T-cell (primary cell): ENCODE measurements at regions not wholly inside any gene's neighbourhood (a gene's known extent, or its start where the extent isn't known, plus 50 kb on each side); places are given as distances from the start of the nearest gene placed in this dataset.
"Not testable (repeated sequence)": the region's sequence is repeated elsewhere in the genome, so short reads cannot be mapped to it uniquely, and the experiment has no call there.

Experiments
- ATAC-seq, 4 experiments: fragments of 200-7000 bp in 3 of 4; fragments of 150-1000 bp in 1 of 4; cut with Tn5 transposase; replicated peaks in 1 of 4; 1 replicate in 3 of 4; 2 replicates in 1 of 4; pipeline ENCODE4 v1.10.0; 2021; ENCODE audit warnings: moderate library complexity in 3 of 4, mild to moderate bottlenecking in 2 of 4, moderate number of reproducible peaks in 1 of 4
- CTCF ChIA-PET, 2 donors: fragments of 300-600 bp; sonication (Branson Sonifier 250); formaldehyde crosslinking; loops; one replicate each; lab custom pipeline; 2022; ENCODE audit warnings: antibody characterized with exemption in 2 of 2; lab: Charles Lee
- POLR2A ChIA-PET, 2 donors: fragments of 300-600 bp; sonication (Branson Sonifier 250); formaldehyde crosslinking; loops; one replicate each; lab custom pipeline; 2022; ENCODE audit warnings: antibody characterized with exemption in 2 of 2; lab: Charles Lee
- DNase-seq, 35 experiments: peaks; one replicate each; pipeline versions ENCODE4 v3.0.0 to v3.0.0-alpha.2; 2013 to 2023
- H3K27ac ChIP-seq: one replicate; pipeline ENCODE4 v1.5.1; 2013; ENCODE audit warnings: low read length
- H3K27me3 ChIP-seq, 2 experiments: replicated peaks in 1 of 2; 1 replicate in 1 of 2; 2 replicates in 1 of 2; pipeline versions ENCODE4 v1.6.1 to v1.7.0; 2013; ENCODE audit warnings: low read length in 1 of 2, mixed read lengths in 1 of 2; ENCODE audit not compliant: control insufficient read depth in 2 of 2, insufficient read depth in 2 of 2; ENCODE audit errors: extremely low read depth in 1 of 2
- H3K36me3 ChIP-seq, 2 donors: 1 replicate in 1 of 2; 2 replicates in 1 of 2; pipeline versions ENCODE4 v1.6.1 to v1.7.0; 2013; ENCODE audit warnings: low read length in 1 of 2; ENCODE audit not compliant: control insufficient read depth in 2 of 2, insufficient read depth in 1 of 2; ENCODE audit errors: extremely low read depth in 1 of 2
- H3K4me1 ChIP-seq, 2 experiments: 1 replicate in 1 of 2; 2 replicates in 1 of 2; pipeline versions ENCODE4 v1.6.1 to v1.7.0; 2013; ENCODE audit warnings: low read length in 2 of 2, mixed read lengths in 1 of 2; ENCODE audit not compliant: insufficient read depth in 2 of 2, control insufficient read depth in 1 of 2; ENCODE audit errors: extremely low read depth in 1 of 2
- H3K4me3 ChIP-seq, 2 donors: 1 replicate in 1 of 2; 2 replicates in 1 of 2; pipeline versions ENCODE4 v1.5.1 to v1.7.0; 2013; ENCODE audit warnings: mild to moderate bottlenecking in 2 of 2, low read length in 1 of 2, moderate library complexity in 1 of 2; ENCODE audit not compliant: control insufficient read depth in 1 of 2; ENCODE audit errors: extremely low read depth in 1 of 2
- H3K9me3 ChIP-seq: 2 replicates; pipeline ENCODE4 v1.7.0; 2013
- H3K27ac Mint-ChIP-seq, 2 donors: one replicate each; pipeline ENCODE4 v1.8.0; 2020 to 2021; ENCODE audit warnings: mild to moderate bottlenecking in 2 of 2, mixed read lengths in 2 of 2
- H3K27me3 Mint-ChIP-seq, 2 donors: one replicate each; pipeline ENCODE4 v1.8.0; 2021 to 2022; ENCODE audit warnings: mixed read lengths in 2 of 2
- H3K36me3 Mint-ChIP-seq: one replicate; pipeline ENCODE4 v1.8.0; 2021; ENCODE audit warnings: mixed read lengths
- H3K4me1 Mint-ChIP-seq, 3 donors: one replicate each; pipeline ENCODE4 v1.8.0; 2020 to 2022; ENCODE audit warnings: mixed read lengths in 3 of 3, mild to moderate bottlenecking in 1 of 3
- H3K4me3 Mint-ChIP-seq, 3 donors: one replicate each; pipeline ENCODE4 v1.8.0; 2020 to 2022; ENCODE audit warnings: mild to moderate bottlenecking in 3 of 3, mixed read lengths in 3 of 3, moderate library complexity in 3 of 3
- H3K9me3 Mint-ChIP-seq, 3 donors: one replicate each; pipeline ENCODE4 v1.8.0; 2020 to 2022; ENCODE audit warnings: mixed read lengths in 3 of 3
- WGBS: methylation state at CpG from one replicate; pipeline ENCODE4 v1.1.5; 2013; ENCODE audit warnings: missing lambda C conversion rate; ENCODE audit not compliant: insufficient coverage; 5-methylcytosine and 5-hydroxymethylcytosine counted together

DNA sequence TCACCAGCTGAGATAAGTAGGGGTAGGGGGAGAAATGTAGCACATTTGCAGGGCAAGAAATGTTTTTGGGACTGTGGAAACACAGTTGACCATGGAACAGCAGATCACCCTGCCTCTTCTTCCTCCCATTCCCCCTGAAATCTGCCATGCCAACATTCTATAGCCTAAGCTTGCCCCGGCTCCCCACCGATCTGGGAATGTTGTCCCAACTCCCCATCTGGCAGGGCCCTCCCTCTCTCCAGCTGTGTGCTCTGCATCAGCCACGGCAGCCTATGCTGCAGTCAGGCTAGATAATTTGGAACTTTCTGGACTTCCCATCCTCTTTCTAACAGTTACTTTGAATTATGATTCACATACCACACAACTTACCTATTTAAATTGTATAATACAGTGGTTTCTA lies 425.1 kb upstream of the RAB6C start:
- Histone ChIP-seq H3K27ac (no peak overlapping the region), H3K9me3 (no peaks in the 10 kb centered on the region), H3K4me3 (no peak overlapping the region), H3K4me1 (no peaks in the 10 kb centered on the region), H3K36me3 (no peaks in the 10 kb centered on the region), H3K27me3 (peaks cover 0 to 2% of the 10 kb centered on the region in 2 experiments)
- ATAC-seq (no peak), DNase-seq (no peak)
- Mint-ChIP-seq H3K27ac (no peak overlapping the region), H3K27me3 (peaks cover 0 to 3% of the 10 kb centered on the region in 2 donors), H3K4me1 (no peaks in the 10 kb centered on the region), H3K36me3 (no peaks in the 10 kb centered on the region), H3K4me3 (no peak overlapping the region), H3K9me3 (peaks cover 0 to 3% (median 0%) of the 10 kb centered on the region in 3 donors)
- ChIA-PET CTCF (no interaction called here), POLR2A (no interaction called here)
- WGBS, result 50% methylated on average over 2 of the region's 3 CpGs

DNA sequence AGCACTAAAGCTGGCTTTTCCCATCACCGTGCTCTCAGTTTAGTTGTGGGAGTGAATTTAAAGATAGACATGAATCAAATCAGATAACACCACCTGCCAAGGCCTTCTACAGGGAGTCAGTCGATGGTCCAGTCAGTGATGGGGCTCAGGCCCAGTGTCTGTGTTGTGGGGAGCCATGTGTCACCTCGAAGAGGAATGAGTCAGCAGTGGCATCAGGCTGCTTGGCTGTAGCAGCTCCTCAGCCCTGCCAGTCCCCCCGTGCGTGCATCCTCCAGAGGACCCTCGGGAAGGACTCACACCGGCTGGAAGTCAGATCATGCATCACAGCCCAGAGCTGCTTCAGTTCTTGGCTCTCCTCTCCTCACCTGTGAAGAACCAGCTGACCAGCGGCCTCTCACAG lies 420.4 kb upstream of the RAB6C start:
- peaks cover 0 to 3% of the 10 kb centered on the region in 2 donors for H3K27me3 Mint-ChIP-seq
- ATAC-seq (no peak), DNase-seq (no peak)
- H3K4me1 Mint-ChIP-seq, result no peaks in the 10 kb centered on the region
- no peak overlapping the region for H3K4me3 Mint-ChIP-seq
- ChIA-PET CTCF (no interaction called here), POLR2A (no interaction called here)
- no peak overlapping the region for H3K27ac ChIP-seq
- no peaks in the 10 kb centered on the region for H3K36me3 ChIP-seq
- H3K4me1 ChIP-seq, result no peaks in the 10 kb centered on the region
- no peaks in the 10 kb centered on the region for H3K9me3 ChIP-seq
- peaks cover 0 to 3% (median 0%) of the 10 kb centered on the region in 3 donors for H3K9me3 Mint-ChIP-seq
- WGBS, result 56% methylated on average over 7 of the region's 8 CpGs
- H3K27ac Mint-ChIP-seq, result no peak overlapping the region
- H3K27me3 ChIP-seq, result peaks cover 0 to 2% of the 10 kb centered on the region in 2 experiments
- no peak overlapping the region for H3K4me3 ChIP-seq
- no peaks in the 10 kb centered on the region for H3K36me3 Mint-ChIP-seq

DNA sequence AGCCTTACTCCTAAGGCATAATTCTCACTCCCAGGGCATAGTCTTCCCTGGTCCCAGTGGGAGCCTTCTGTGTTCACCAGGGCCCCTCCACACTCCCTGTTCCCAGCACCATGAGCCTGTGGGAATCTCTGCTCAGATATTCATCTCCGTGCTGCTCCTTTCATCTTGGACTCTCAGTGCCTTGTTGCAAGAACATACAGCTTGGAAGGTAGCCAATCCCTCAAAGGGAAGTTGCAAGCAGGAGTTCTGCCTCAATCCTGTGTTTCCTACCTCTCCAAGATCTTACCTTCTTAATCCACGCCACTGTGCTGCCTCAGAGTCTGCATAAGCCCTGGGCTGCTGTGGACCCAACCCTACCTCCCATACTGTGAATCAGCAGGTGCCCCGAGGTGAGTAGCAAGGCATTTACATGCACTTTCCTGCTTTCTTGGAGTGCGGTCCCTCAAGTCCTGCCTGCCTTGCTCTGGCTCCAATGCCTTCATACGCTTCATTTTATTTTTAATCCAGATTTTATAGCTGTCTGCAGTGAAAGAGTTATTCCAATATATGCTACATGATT lies 413.8 kb upstream of the RAB6C start:
- DNase-seq, result no peak
- H3K4me3 ChIP-seq, result no peak overlapping the region
- no peaks in the 10 kb centered on the region for H3K36me3 ChIP-seq
- no peaks in the 10 kb centered on the region for H3K9me3 ChIP-seq
- WGBS, result 32% methylated on average over 3 of the region's 5 CpGs
- no peak for ATAC-seq
- Mint-ChIP-seq H3K4me3 (no peak overlapping the region), H3K27ac (no peak overlapping the region), H3K9me3 (peaks cover 8 to 10% (median 10%) of the 10 kb centered on the region in 3 donors), H3K36me3 (no peaks in the 10 kb centered on the region), H3K27me3 (peaks cover 0 to 8% of the 10 kb centered on the region in 2 donors), H3K4me1 (no peaks in the 10 kb centered on the region)
- ChIA-PET POLR2A (no interaction called here), CTCF (no interaction called here)
- no peak overlapping the region for H3K27ac ChIP-seq
- peaks cover 0 to 5% of the 10 kb centered on the region in 2 experiments for H3K27me3 ChIP-seq
- H3K4me1 ChIP-seq, result no peaks in the 10 kb centered on the region

DNA sequence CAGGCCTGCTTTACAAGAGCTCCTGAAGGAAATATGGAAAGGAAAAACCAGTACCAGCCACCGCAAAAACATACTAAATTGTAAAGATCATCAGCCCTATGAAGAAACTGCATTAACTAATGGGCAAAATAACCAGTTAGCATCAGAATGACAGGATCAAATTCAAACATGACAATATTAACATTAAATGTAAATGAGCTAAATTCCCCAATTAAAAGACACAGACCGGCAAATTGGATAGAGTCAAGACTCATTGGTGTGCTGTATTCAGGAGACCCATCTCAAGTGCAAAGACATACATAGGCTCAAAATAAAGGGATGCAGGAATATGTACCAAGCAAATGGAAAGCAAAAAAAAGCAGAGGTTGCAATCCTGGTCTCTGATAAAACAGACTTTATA lies 408.7 kb upstream of the RAB6C start:
- H3K4me3 Mint-ChIP-seq, H3K4me3 ChIP-seq, H3K27ac ChIP-seq, H3K27me3 Mint-ChIP-seq, H3K4me1 ChIP-seq, CTCF ChIA-PET, H3K27ac Mint-ChIP-seq, H3K36me3 ChIP-seq, H3K36me3 Mint-ChIP-seq, POLR2A ChIA-PET, H3K27me3 ChIP-seq, H3K4me1 Mint-ChIP-seq, DNase-seq, ATAC-seq, H3K9me3 ChIP-seq: not testable (repeated sequence)
- peaks cover 19 to 34% (median 20%) of the 10 kb centered on the region in 3 donors for H3K9me3 Mint-ChIP-seq
- WGBS, result no CpG with 5 or more reads among the region's 2 CpGs

DNA sequence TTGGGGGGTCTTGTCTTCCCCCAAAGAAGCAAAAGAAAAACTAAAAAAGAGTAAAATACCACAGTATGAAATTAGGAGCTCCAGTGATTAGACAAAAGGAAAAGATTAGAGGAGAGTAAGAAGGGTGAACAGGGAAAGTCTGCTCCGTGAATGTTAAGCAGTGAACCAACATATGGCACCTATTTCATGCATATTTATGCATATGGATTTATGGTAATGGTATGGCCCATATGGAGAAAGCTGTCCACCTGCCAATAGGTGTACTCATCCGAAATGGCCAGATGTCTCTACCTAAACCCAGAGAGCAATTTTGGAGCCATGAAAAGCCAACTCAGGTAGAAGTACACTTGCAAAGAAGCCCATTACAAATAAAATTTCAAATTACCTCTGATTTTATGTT lies 404.0 kb upstream of the RAB6C start:
- H3K27me3 Mint-ChIP-seq, result peaks cover 0 to 2% of the 10 kb centered on the region in 2 donors
- H3K4me3 Mint-ChIP-seq, result no peak overlapping the region
- no peak for DNase-seq

DNA sequence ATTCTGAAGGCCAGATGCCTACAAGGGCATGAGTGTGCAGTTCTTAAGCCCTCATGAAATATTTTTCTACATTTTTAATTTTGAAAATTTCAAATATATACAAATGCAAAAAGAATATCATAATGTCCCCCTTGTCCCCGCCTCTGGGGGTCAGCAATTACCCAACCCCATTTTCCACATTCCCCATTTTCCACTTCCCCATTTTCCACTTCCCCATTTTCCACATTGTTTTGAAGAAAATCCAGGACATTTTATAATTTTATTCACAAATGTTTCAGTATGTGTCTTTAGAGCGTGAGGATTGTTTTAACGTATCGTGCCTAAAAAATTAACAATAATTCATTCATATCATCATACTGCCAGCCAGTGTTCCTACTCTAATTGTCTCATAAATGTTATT lies 403.6 kb upstream of the RAB6C start:
- no peak overlapping the region for H3K4me3 ChIP-seq
- ATAC-seq (no peak), DNase-seq (no peak)
- H3K27ac ChIP-seq, result no peak overlapping the region
- no peaks in the 10 kb centered on the region for H3K36me3 ChIP-seq
- ChIA-PET CTCF (no interaction called here), POLR2A (no interaction called here)
- H3K4me1 ChIP-seq, result no peaks in the 10 kb centered on the region
- no peak overlapping the region for H3K27ac Mint-ChIP-seq
- peaks cover 13 to 21% (median 18%) of the 10 kb centered on the region in 3 donors for H3K9me3 Mint-ChIP-seq
- 67% methylated on average over 1 of the region's 4 CpGs for WGBS
- H3K36me3 Mint-ChIP-seq, result no peaks in the 10 kb centered on the region
- no peaks in the 10 kb centered on the region for H3K4me1 Mint-ChIP-seq
- no peak overlapping the region for H3K4me3 Mint-ChIP-seq
- H3K9me3 ChIP-seq, result no peaks in the 10 kb centered on the region
- peaks cover 0 to 2% of the 10 kb centered on the region in 2 experiments for H3K27me3 ChIP-seq
- H3K27me3 Mint-ChIP-seq, result peaks cover 0 to 2% of the 10 kb centered on the region in 2 donors

More for the DNA sequence above, 404.0 kb upstream of the RAB6C start:
- no peaks in the 10 kb centered on the region for H3K36me3 ChIP-seq
- ChIA-PET CTCF (no interaction called here), POLR2A (no interaction called here)
- WGBS, result no CpG with 5 or more reads among the region's 2 CpGs
- no peaks in the 10 kb centered on the region for H3K36me3 Mint-ChIP-seq
- no peaks in the 10 kb centered on the region for H3K9me3 ChIP-seq
- no peak for ATAC-seq
- peaks cover 13 to 25% (median 20%) of the 10 kb centered on the region in 3 donors for H3K9me3 Mint-ChIP-seq
- H3K27ac Mint-ChIP-seq, result no peak overlapping the region
- H3K4me1 Mint-ChIP-seq, result no peaks in the 10 kb centered on the region
- no peaks in the 10 kb centered on the region for H3K4me1 ChIP-seq
- peaks cover 0 to 2% of the 10 kb centered on the region in 2 experiments for H3K27me3 ChIP-seq
- H3K4me3 ChIP-seq, result no peak overlapping the region
- no peak overlapping the region for H3K27ac ChIP-seq

DNA sequence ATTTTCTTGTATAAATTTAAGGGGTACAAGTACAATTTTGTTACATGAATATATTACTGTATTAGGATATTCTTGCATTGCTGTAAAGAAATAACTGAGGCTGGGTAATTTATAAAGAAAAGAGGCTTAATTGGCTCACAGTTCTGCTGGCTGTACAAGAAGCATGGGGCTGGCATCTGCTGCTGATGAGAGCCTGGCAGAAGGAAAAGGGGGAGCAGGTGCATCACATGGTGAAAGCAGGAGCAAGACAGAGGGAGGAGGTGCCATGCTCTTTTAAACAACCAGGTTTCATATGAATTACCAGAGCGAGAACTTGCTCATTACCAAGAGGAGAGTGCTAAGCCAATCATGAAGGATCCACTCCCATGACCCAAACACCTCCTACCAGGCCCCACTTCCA lies 399.5 kb upstream of the RAB6C start:
- no peaks in the 10 kb centered on the region for H3K9me3 ChIP-seq
- Mint-ChIP-seq H3K36me3 (no peaks in the 10 kb centered on the region), H3K9me3 (peaks cover 9 to 16% (median 11%) of the 10 kb centered on the region in 3 donors), H3K27ac (no peak overlapping the region), H3K27me3 (peaks cover 0 to 2% of the 10 kb centered on the region in 2 donors), H3K4me1 (no peaks in the 10 kb centered on the region), H3K4me3 (no peak overlapping the region)
- CTCF ChIA-PET, result no interaction called here
- no peaks in the 10 kb centered on the region for H3K4me1 ChIP-seq
- no peak overlapping the region for H3K4me3 ChIP-seq
- ATAC-seq (no peak), DNase-seq (no peak)
- no CpG with 5 or more reads among the region's 1 CpG for WGBS
- no peak overlapping the region for H3K27ac ChIP-seq
- H3K36me3 ChIP-seq, result no peaks in the 10 kb centered on the region
- peaks cover 0 to 2% of the 10 kb centered on the region in 2 experiments for H3K27me3 ChIP-seq
- POLR2A ChIA-PET, result no interaction called here
